ENCODE measurements at regions not wholly inside any gene's neighbourhood (a gene's known extent, or its start where the extent isn't known, plus 50 kb on each side); places are given as distances from the start of the nearest gene placed in this dataset.

GRCh38 chr15:101578443-101578894, 73.7 kb downstream of the TM2D3 start (continued):
- TF ChIP-seq ZNF142 (CRISPR knock-in tag; IDR thresholded peaks at IDR 0.05) (no peak), ZNF350 (CRISPR knock-in tag; IDR thresholded peaks at IDR 0.05; ENCODE audit: borderline replicate concordance, low read depth) (peak; percentile 50; the same call in 1 of the 2 replicates), DMTF1 (CRISPR knock-in tag; IDR thresholded peaks at IDR 0.05) (no peak), GATAD2A (CRISPR knock-in tag; IDR thresholded peaks at IDR 0.05) (no peak), NFAT5 (CRISPR knock-in tag; IDR thresholded peaks at IDR 0.05) (no peak), TEAD2 (CRISPR knock-in tag; IDR thresholded peaks at IDR 0.05) (no peak), RFXAP (CRISPR knock-in tag; IDR thresholded peaks at IDR 0.05; ENCODE audit: borderline replicate concordance) (no peak), RFX5 (IDR thresholded peaks at IDR 0.05; ENCODE audit: low read depth, low read length) (no peak), ZSCAN20 (CRISPR knock-in tag; IDR thresholded peaks at IDR 0.05; ENCODE audit: borderline replicate concordance) (no peak), FOXJ3 (CRISPR knock-in tag; IDR thresholded peaks at IDR 0.05; ENCODE audit: borderline replicate concordance) (no peak), RFXANK (CRISPR knock-in tag; IDR thresholded peaks at IDR 0.05) (no peak)
